Smooth muscle cell (in vitro differentiated cells): ENCODE measurements at regions not wholly inside any gene's neighbourhood (a gene's known extent, or its start where the extent isn't known, plus 50 kb on each side); places are given as distances from the start of the nearest gene placed in this dataset.

Experiments used
- DNase-seq: peaks from one replicate; lab custom pipeline; 2025; ENCODE audit not compliant: unreplicated experiment; lab: John Stamatoyannopoulos, UW
- H2AFZ ChIP-seq: fragments of 200-600 bp; sonication (generic); 2 replicates; pipeline ENCODE4 v1.6.0; 2016; ENCODE audit warnings: antibody characterized with exemption, low read depth, mild to moderate bottlenecking
- H3F3A ChIP-seq: fragments of 200-600 bp; sonication (generic); 2 replicates; pipeline ENCODE4 v1.6.0; 2017; ENCODE audit warnings: antibody characterized with exemption, low read depth
- H3K27ac ChIP-seq: fragments of 200-600 bp; sonication (generic); 2 replicates; pipeline ENCODE4 v1.5.1; 2016; ENCODE audit warnings: low read depth, mild to moderate bottlenecking
- H3K27me3 ChIP-seq: fragments of 200-600 bp; sonication (generic); 2 replicates; pipeline ENCODE4 v1.6.1; 2016; ENCODE audit warnings: low read depth, mild to moderate bottlenecking
- H3K36me3 ChIP-seq: fragments of 200-600 bp; sonication (generic); 2 replicates; pipeline ENCODE4 v1.5.1; 2016; ENCODE audit warnings: low read depth
- H3K4me1 ChIP-seq: fragments of 200-600 bp; sonication (generic); 2 replicates; pipeline ENCODE4 v1.5.1; 2016; ENCODE audit warnings: low read depth
- H3K4me2 ChIP-seq: fragments of 200-600 bp; sonication (generic); 2 replicates; pipeline ENCODE4 v1.6.0; 2016; ENCODE audit warnings: mild to moderate bottlenecking
- H3K4me3 ChIP-seq: fragments of 200-600 bp; sonication (generic); 2 replicates; pipeline ENCODE4 v1.5.1; 2016; ENCODE audit warnings: mild to moderate bottlenecking
- H3K79me2 ChIP-seq: fragments of 200-600 bp; sonication (generic); 2 replicates; pipeline ENCODE4 v1.6.0; 2016; ENCODE audit warnings: low read depth, mild to moderate bottlenecking
- H3K9ac ChIP-seq: fragments of 200-600 bp; sonication (generic); 2 replicates; pipeline ENCODE4 v1.6.0; 2016; ENCODE audit warnings: low read depth
- H3K9me3 ChIP-seq: fragments of 200-600 bp; sonication (generic); replicated peaks from 2 replicates; pipeline ENCODE4 v1.5.1; 2016; ENCODE audit warnings: low read depth
- H4K20me1 ChIP-seq: fragments of 200-600 bp; sonication (generic); 2 replicates; pipeline ENCODE4 v1.6.0; 2016; ENCODE audit warnings: low read depth
- CTCF ChIP-seq: fragments of 200-600 bp; sonication (generic); IDR thresholded peaks from 2 replicates; pipeline ENCODE4 v1.5.1; 2017; ENCODE audit warnings: borderline replicate concordance, mild to moderate bottlenecking, antibody characterized with exemption; ENCODE audit not compliant: insufficient read depth, poor library complexity, severe bottlenecking
- WGBS: methylation state at CpG from one replicate; pipeline ENCODE4 v1.1.7; 2016; ENCODE audit warnings: low lambda C conversion rate; 5-methylcytosine and 5-hydroxymethylcytosine counted together

GRCh38 chr6:95128439-95128838 lies 448.9 kb upstream of the MANEA start:
- no peak for DNase-seq
- no peaks in the 10 kb centered on the region for H3F3A ChIP-seq
- WGBS = 86% methylated on average over 2 of the region's 2 CpGs
- no peak overlapping the region for H3K27ac ChIP-seq
- H3K9ac ChIP-seq = no peak overlapping the region
- H3K79me2 ChIP-seq = no peaks in the 10 kb centered on the region
- H2AFZ ChIP-seq = no peak overlapping the region
- no peaks in the 10 kb centered on the region for H4K20me1 ChIP-seq
- TF ChIP-seq CTCF = no peak
- no peaks in the 10 kb centered on the region for H3K9me3 ChIP-seq
- H3K27me3 ChIP-seq = no peaks in the 10 kb centered on the region
- H3K4me3 ChIP-seq = no peak overlapping the region
- H3K4me1 ChIP-seq = no peaks in the 10 kb centered on the region
- no peaks in the 10 kb centered on the region for H3K36me3 ChIP-seq
- H3K4me2 ChIP-seq = no peak overlapping the region

GRCh38 chr6:95128947-95129346 lies 448.4 kb upstream of the MANEA start:
- WGBS = 83% methylated on average over 2 of the region's 2 CpGs
- Histone ChIP-seq H3K27ac (no peak overlapping the region), H3K36me3 (no peaks in the 10 kb centered on the region), H3K4me2 (no peak overlapping the region), H3K79me2 (no peaks in the 10 kb centered on the region), H3K27me3 (no peaks in the 10 kb centered on the region), H2AFZ (no peak overlapping the region), H3F3A (no peaks in the 10 kb centered on the region), H3K9ac (no peak overlapping the region), H3K4me1 (no peaks in the 10 kb centered on the region), H3K9me3 (no peaks in the 10 kb centered on the region), H3K4me3 (no peak overlapping the region), H4K20me1 (no peaks in the 10 kb centered on the region)
- no peak for DNase-seq
- TF ChIP-seq CTCF = no peak

GRCh38 chr6:95133578-95133977 lies 443.8 kb upstream of the MANEA start:
- no peak for DNase-seq
- no peaks in the 10 kb centered on the region for H3K4me1 ChIP-seq
- H3K4me3 ChIP-seq = no peak overlapping the region
- no peaks in the 10 kb centered on the region for H3K27me3 ChIP-seq
- H3K27ac ChIP-seq = no peak overlapping the region
- no peaks in the 10 kb centered on the region for H3F3A ChIP-seq
- no peak overlapping the region for H2AFZ ChIP-seq
- H3K9ac ChIP-seq = no peak overlapping the region
- H3K79me2 ChIP-seq = no peaks in the 10 kb centered on the region
- no peak overlapping the region for H3K4me2 ChIP-seq
- WGBS = 31% methylated on average over 5 of the region's 5 CpGs
- H3K36me3 ChIP-seq = no peaks in the 10 kb centered on the region
- no peaks in the 10 kb centered on the region for H4K20me1 ChIP-seq
- no peak for TF ChIP-seq CTCF
- H3K9me3 ChIP-seq = no peaks in the 10 kb centered on the region

- no peaks in the 10 kb centered on the region for H3F3A ChIP-seq
- no peak for DNase-seq
- no peak for TF ChIP-seq CTCF
- no peak overlapping the region for H3K4me3 ChIP-seq
- no peak overlapping the region for H3K4me2 ChIP-seq
- WGBS = 77% methylated on average over 1 of the region's 1 CpG
- no peak overlapping the region for H3K9ac ChIP-seq
- no peaks in the 10 kb centered on the region for H3K4me1 ChIP-seq
- H4K20me1 ChIP-seq = no peaks in the 10 kb centered on the region
- H3K36me3 ChIP-seq = no peaks in the 10 kb centered on the region
- H3K27ac ChIP-seq = no peak overlapping the region
- H3K9me3 ChIP-seq = no peaks in the 10 kb centered on the region
- H3K27me3 ChIP-seq = no peaks in the 10 kb centered on the region
- H3K79me2 ChIP-seq = no peaks in the 10 kb centered on the region
- no peak overlapping the region for H2AFZ ChIP-seq
Measured at GRCh38 chr6:95135182-95135581, 442.2 kb upstream of the MANEA start.
